Liver (tissue), 8 donors: ENCODE measurements at regions not wholly inside any gene's neighbourhood (a gene's known extent, or its start where the extent isn't known, plus 50 kb on each side); places are given as distances from the start of the nearest gene placed in this dataset.

ENCODE experiments used
- DNase-seq: peaks from one replicate; pipeline ENCODE4 v3.0.0-alpha.2; 2017; ENCODE audit warnings: low spot score
- H3K27ac ChIP-seq, 2 donors: one replicate each; pipeline ENCODE4 v1.7.0; 2013; ENCODE audit warnings: inconsistent platforms in 2 of 2, low read length in 2 of 2, control low read depth in 1 of 2, low read depth in 1 of 2, mild to moderate bottlenecking in 1 of 2
- H3K27me3 ChIP-seq, 4 donors: one replicate each; pipeline versions ENCODE4 v1.6.1 to v1.7.0; 2013; ENCODE audit warnings: low read length in 3 of 4, inconsistent platforms in 1 of 4, mild to moderate bottlenecking in 1 of 4, moderate library complexity in 1 of 4; ENCODE audit not compliant: control insufficient read depth in 4 of 4, insufficient read depth in 4 of 4
- H3K36me3 ChIP-seq, 4 donors: one replicate each; pipeline versions ENCODE4 v1.6.1 to v1.7.0; 2013; ENCODE audit warnings: low read length in 3 of 4, mild to moderate bottlenecking in 3 of 4, low read depth in 1 of 4, moderate library complexity in 1 of 4; ENCODE audit not compliant: control insufficient read depth in 4 of 4, insufficient read depth in 3 of 4
- H3K4me1 ChIP-seq, 4 donors: one replicate each; pipeline versions ENCODE4 v1.6.1 to v1.7.0; 2013; ENCODE audit warnings: low read length in 3 of 4, mild to moderate bottlenecking in 3 of 4, moderate library complexity in 1 of 4; ENCODE audit not compliant: control insufficient read depth in 4 of 4, insufficient read depth in 4 of 4
- H3K4me3 ChIP-seq, 3 donors: one replicate each; pipeline versions ENCODE4 v1.6.1 to v1.7.0; 2013; ENCODE audit warnings: low read length in 3 of 3, control low read depth in 1 of 3, low read depth in 1 of 3, mild to moderate bottlenecking in 1 of 3
- H3K9ac ChIP-seq, 2 donors: one replicate each; pipeline ENCODE4 v1.7.0; 2013; ENCODE audit warnings: low read length in 2 of 2, mild to moderate bottlenecking in 2 of 2, moderate library complexity in 2 of 2, control low read depth in 1 of 2, low read depth in 1 of 2
- H3K9me3 ChIP-seq, 4 donors: one replicate each; pipeline versions ENCODE4 v1.6.1 to v1.7.0; 2013; ENCODE audit warnings: low read length in 3 of 4; ENCODE audit not compliant: control insufficient read depth in 4 of 4
- FOXA1 ChIP-seq: IDR thresholded peaks from 2 replicates; pipeline ENCODE4 v1.6.1; 2016; ENCODE audit warnings: antibody characterized with exemption
- FOXA2 ChIP-seq: IDR thresholded peaks from 2 replicates; pipeline ENCODE4 v1.6.1; 2016; ENCODE audit warnings: antibody characterized with exemption
- GABPA ChIP-seq, 2 donors: IDR thresholded peaks in 1 of 2; conservative IDR thresholded peaks in 1 of 2; 2 replicates each; pipeline ENCODE4 v1.6.1; 2016; ENCODE audit warnings: antibody characterized with exemption in 2 of 2, mild to moderate bottlenecking in 1 of 2, moderate library complexity in 1 of 2
- HNF4A ChIP-seq, 2 donors: conservative IDR thresholded peaks; 2 replicates each; pipeline ENCODE4 v1.6.1; 2016; ENCODE audit warnings: antibody characterized with exemption in 2 of 2, mild to moderate bottlenecking in 2 of 2
- HNF4G ChIP-seq: IDR thresholded peaks from 2 replicates; pipeline ENCODE4 v1.6.1; 2016; ENCODE audit warnings: antibody characterized with exemption
- JUND ChIP-seq, 2 donors: IDR thresholded peaks; 2 replicates each; pipeline ENCODE4 v1.6.1; 2016; ENCODE audit warnings: antibody characterized with exemption in 2 of 2
- NR2F2 ChIP-seq: IDR thresholded peaks from 2 replicates; pipeline ENCODE4 v1.6.1; 2016; ENCODE audit warnings: antibody characterized with exemption
- RAD21 ChIP-seq, 2 donors: IDR thresholded peaks; 2 replicates each; pipeline ENCODE4 v1.6.1; 2016; ENCODE audit warnings: antibody characterized with exemption in 2 of 2, mild to moderate bottlenecking in 2 of 2
- SP1 ChIP-seq: IDR thresholded peaks from 2 replicates; pipeline ENCODE4 v1.6.1; 2018; ENCODE audit warnings: antibody characterized with exemption, mild to moderate bottlenecking
- TAF1 ChIP-seq: conservative IDR thresholded peaks from 2 replicates; pipeline ENCODE4 v1.6.1; 2016; ENCODE audit warnings: antibody characterized with exemption, mild to moderate bottlenecking
- YY1 ChIP-seq: IDR thresholded peaks from 2 replicates; pipeline ENCODE4 v1.6.1; 2016; ENCODE audit warnings: antibody characterized with exemption, mild to moderate bottlenecking
- WGBS: extraction: QIAGEN DNeasy Blood & Tissue Kit; methylation state at CpG from one replicate; pipeline ENCODE4 v1.1.7; 2013; 5-methylcytosine and 5-hydroxymethylcytosine counted together
- TF ChIP-seq, protein P1 (sequence below): fragments of 150-350 bp; IDR thresholded peaks from 2 replicates; pipeline ENCODE4 v1.5.1; 2017; ENCODE audit warnings: improper control_type of control experiment, low read depth, low read length; ENCODE audit not compliant: missing input control
- TF ChIP-seq, protein P2 (sequence below): IDR thresholded peaks from 2 replicates; pipeline ENCODE4 v1.6.1; 2016; ENCODE audit warnings: antibody characterized with exemption
- TF ChIP-seq, protein P3 (sequence below): IDR thresholded peaks from 2 replicates; pipeline ENCODE4 v1.6.1; 2016; ENCODE audit warnings: antibody characterized with exemption
- TF ChIP-seq, protein P4 (sequence below): IDR thresholded peaks from 2 replicates; pipeline ENCODE4 v1.6.1; 2016; ENCODE audit warnings: antibody characterized with exemption
- donor health status: healthy.
- donor health status: healthy.
- donor health status: healthy.
- donor health status: healthy.
- donor health status: healthy.

DNA sequence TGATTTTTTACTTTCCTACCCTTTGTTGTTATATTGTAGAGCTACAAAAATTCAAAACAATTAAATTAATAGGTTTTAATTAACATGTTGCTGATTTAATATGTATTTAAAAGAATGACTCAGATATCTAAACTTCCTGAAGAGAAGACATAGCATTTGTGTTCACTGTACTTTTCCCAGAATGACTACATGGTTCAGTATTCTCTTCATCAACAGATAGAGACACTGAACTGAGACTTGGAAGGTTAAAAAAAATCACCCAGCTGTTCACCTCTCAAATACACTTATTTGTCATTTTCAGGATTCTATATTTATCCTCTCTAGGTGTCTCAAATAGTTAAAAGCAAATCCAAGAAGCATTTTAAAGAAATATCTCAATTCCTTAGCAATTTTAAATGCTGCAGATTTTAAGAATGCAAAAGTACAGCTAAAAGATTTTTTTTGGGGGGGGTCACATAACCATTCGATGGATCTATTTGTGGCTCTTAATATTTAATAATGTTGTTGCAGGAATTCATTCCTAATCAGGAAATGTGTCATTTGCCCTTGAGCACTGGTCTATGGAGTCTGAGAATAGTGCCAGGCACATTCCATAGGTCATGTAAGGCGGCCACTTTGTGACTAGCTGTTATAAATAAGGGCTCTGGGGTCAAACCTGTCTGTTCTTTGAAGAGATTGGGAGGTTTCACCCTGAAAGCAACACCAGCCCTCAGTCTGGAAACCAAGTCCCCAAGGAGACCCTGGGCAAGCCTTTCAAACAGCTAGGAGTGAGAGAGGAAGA, 463.1 kb downstream of the NR2F1-AS1 start:
- 64% methylated on average over 2 of the region's 2 CpGs for WGBS
- TF ChIP-seq, protein P1, sequence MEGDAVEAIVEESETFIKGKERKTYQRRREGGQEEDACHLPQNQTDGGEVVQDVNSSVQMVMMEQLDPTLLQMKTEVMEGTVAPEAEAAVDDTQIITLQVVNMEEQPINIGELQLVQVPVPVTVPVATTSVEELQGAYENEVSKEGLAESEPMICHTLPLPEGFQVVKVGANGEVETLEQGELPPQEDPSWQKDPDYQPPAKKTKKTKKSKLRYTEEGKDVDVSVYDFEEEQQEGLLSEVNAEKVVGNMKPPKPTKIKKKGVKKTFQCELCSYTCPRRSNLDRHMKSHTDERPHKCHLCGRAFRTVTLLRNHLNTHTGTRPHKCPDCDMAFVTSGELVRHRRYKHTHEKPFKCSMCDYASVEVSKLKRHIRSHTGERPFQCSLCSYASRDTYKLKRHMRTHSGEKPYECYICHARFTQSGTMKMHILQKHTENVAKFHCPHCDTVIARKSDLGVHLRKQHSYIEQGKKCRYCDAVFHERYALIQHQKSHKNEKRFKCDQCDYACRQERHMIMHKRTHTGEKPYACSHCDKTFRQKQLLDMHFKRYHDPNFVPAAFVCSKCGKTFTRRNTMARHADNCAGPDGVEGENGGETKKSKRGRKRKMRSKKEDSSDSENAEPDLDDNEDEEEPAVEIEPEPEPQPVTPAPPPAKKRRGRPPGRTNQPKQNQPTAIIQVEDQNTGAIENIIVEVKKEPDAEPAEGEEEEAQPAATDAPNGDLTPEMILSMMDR, result no peak
- TF ChIP-seq FOXA1 (no peak), HNF4A (conservative IDR thresholded peaks at IDR 0.05) (no peak), NR2F2 (no peak)
- TF ChIP-seq, protein P2, sequence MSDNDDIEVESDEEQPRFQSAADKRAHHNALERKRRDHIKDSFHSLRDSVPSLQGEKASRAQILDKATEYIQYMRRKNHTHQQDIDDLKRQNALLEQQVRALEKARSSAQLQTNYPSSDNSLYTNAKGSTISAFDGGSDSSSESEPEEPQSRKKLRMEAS, result no peak

DNA sequence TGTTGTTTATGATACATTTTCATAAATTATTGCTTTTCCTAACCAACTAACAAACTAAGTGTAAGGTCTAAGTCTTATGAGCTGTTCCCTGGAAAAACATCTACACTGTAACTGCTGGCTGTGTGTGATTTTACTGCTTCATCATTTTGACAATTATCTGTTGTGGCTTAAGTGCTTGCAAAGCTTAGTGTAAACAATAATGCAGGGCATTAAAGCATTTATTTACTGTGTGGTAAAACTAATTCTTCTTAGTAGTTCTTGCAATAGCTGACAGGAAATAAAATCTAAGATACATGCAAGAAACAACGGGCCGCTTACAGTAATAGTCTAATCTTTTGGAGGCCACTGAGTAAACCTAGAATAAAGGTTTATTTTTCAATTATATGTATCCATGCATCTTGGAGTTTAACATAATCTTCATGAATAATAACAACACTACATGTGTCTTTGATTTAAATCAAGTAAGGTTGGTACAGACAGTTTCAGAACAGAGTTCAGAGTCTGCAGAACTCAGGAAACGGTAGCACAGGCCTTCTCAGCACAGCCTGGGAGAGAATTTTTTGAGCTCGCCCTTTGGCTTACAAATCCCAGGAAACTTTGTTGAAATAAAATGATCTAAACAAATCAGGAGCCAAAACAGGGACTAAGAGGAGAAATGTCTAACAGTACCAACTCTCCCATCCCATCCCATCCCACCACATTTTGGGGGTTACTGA, 473.1 kb downstream of the NR2F1-AS1 start:
- no peak overlapping the region for H3K4me3 ChIP-seq
- no peaks in the 10 kb centered on the region for H3K27me3 ChIP-seq
- TF ChIP-seq FOXA1 (no peak), SP1 (no peak), FOXA2 (no peak), JUND (IDR thresholded peaks at IDR 0.05) (no peak), TAF1 (no peak), GABPA (IDR thresholded peaks at IDR 0.05 in 1 of 2, conservative IDR thresholded peaks at IDR 0.05 in 1 of 2) (no peak), HNF4A (conservative IDR thresholded peaks at IDR 0.05) (no peak), NR2F2 (no peak), HNF4G (no peak), YY1 (no peak), RAD21 (IDR thresholded peaks at IDR 0.05) (no peak)
- TF ChIP-seq, protein P1, result no peak
- TF ChIP-seq, protein P2, result no peak
- TF ChIP-seq, protein P3, sequence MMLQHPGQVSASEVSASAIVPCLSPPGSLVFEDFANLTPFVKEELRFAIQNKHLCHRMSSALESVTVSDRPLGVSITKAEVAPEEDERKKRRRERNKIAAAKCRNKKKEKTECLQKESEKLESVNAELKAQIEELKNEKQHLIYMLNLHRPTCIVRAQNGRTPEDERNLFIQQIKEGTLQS, result no peak
- TF ChIP-seq, protein P4, sequence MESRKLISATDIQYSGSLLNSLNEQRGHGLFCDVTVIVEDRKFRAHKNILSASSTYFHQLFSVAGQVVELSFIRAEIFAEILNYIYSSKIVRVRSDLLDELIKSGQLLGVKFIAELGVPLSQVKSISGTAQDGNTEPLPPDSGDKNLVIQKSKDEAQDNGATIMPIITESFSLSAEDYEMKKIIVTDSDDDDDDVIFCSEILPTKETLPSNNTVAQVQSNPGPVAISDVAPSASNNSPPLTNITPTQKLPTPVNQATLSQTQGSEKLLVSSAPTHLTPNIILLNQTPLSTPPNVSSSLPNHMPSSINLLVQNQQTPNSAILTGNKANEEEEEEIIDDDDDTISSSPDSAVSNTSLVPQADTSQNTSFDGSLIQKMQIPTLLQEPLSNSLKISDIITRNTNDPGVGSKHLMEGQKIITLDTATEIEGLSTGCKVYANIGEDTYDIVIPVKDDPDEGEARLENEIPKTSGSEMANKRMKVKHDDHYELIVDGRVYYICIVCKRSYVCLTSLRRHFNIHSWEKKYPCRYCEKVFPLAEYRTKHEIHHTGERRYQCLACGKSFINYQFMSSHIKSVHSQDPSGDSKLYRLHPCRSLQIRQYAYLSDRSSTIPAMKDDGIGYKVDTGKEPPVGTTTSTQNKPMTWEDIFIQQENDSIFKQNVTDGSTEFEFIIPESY, result no peak
- no peak overlapping the region for H3K27ac ChIP-seq
- no peak overlapping the region for H3K9ac ChIP-seq
- H3K4me1 ChIP-seq, result no peaks in the 10 kb centered on the region
- DNase-seq, result no peak
- no peaks in the 10 kb centered on the region for H3K36me3 ChIP-seq
- WGBS, result 71% methylated on average over 4 of the region's 4 CpGs
- no peaks in the 10 kb centered on the region for H3K9me3 ChIP-seq

More for the DNA sequence above, 463.1 kb downstream of the NR2F1-AS1 start:
- Histone ChIP-seq H3K4me1 (no peaks in the 10 kb centered on the region), H3K27ac (no peak overlapping the region), H3K4me3 (no peak overlapping the region), H3K36me3 (no peaks in the 10 kb centered on the region), H3K9me3 (no peaks in the 10 kb centered on the region), H3K9ac (no peak overlapping the region), H3K27me3 (no peaks in the 10 kb centered on the region)
- no peak for DNase-seq
